GM12864 (cell line): ENCODE measurements at regions not wholly inside any gene's neighbourhood (a gene's known extent, or its start where the extent isn't known, plus 50 kb on each side); places are given as distances from the start of the nearest gene placed in this dataset.

Experiments
- DNase-seq: peaks from one replicate; pipeline ENCODE4 v3.0.0-alpha.2; 2011; ENCODE audit warnings: low read depth
- H3K4me3 ChIP-seq: 2 replicates; pipeline ENCODE4 v1.5.1; 2011; ENCODE audit warnings: mild to moderate bottlenecking, low read depth, low read length, control low read depth
- CTCF ChIP-seq: IDR thresholded peaks from 2 replicates; pipeline ENCODE4 v1.5.1; 2011; ENCODE audit warnings: low read depth, mild to moderate bottlenecking, moderate library complexity, low read length, control low read depth, inconsistent platforms; ENCODE audit errors: missing control alignments

DNA sequence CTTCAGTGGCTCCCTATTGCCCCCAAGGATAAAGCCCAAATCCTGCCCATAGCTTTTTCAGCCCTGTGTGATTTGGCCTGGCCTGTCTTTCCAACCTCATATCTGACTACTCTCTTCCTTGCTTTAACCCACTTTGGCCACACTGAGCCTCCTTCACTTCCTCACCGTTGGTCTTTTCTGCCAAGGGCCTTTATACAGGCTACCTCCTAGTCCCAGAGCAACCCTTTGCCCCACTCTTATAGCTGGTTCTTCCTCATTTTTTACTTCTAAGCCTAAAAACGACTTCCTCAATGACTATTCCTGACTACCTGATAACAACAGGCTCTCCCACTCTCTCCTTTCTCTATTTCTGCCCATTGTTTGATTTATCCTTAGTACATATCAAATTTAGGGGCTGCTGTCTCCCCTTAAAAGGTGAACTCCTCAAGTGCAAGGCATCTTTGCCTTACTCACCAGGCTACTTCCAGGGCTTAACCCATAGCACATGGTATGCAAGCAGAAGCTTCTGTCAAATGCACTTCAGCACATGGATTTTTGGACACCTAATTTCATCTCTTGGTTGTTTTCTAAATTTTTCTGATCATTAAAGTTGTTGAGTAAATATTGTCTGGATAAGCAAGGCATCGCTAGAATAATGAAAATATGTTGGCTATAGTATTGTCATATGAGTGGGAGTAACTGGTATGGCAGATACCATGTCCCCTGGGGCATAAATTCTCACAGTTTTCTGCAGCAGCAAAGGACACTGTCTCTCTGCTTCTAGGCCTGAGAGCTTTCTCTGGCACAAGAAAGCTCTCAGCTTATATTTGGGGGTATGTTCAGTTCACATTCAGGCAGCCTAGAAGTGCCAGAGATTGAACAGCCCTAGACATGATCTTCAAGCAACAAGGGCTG is 201.5 kb upstream of the GPR26 start:
- TF ChIP-seq CTCF: no peak
- no peak for DNase-seq

GRCh38 chr10:123470336-123470921 is 195.7 kb upstream of the GPR26 start:
- H3K4me3 ChIP-seq: no peak overlapping the region
- DNase-seq: no peak
- no peak for TF ChIP-seq CTCF

More for the DNA sequence above, 201.5 kb upstream of the GPR26 start:
- no peak overlapping the region for H3K4me3 ChIP-seq

DNA sequence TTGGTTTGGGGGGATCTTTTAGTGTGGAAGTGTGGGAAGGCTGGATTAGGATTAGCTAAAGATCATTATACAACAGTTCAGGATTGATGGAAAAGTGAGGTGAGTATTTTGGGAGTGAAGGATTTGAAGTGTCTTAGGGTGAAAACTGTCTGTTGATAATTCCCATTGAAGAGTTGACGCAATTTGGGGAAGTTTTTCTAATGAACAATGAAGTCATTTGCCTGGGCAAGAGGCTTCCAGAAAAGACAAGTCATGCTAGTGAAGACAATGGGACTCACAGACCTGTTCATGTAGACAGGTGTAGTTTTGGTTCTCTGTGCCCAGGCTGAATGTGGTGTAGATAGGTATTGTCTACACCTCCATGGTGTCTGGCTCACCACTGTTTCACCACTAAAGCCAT is 194.3 kb upstream of the GPR26 start:
- DNase-seq: no peak
- TF ChIP-seq CTCF: no peak
- no peak overlapping the region for H3K4me3 ChIP-seq

DNA sequence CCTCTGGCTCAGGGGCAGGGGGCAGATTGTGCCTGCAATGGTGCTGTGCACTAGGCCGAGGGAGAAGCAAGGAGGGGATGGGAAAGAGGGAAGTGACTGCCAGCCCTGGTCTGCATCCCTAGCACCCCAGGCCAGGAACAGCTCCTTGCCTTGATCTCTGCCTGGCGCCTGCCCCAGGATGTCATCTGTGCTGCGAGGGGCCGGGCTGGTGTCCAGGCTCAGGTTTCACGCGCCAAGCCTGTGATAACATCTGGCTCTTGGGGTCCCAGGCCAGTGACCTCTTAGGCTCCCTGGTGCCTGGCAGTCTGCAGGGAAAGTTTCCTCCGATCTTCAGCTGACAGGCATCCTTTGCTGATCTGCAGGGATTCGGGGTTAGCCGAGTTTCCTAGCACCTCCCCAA is 193.5 kb upstream of the GPR26 start:
- TF ChIP-seq CTCF: no peak
- H3K4me3 ChIP-seq: no peak overlapping the region
- DNase-seq: no peak

DNA sequence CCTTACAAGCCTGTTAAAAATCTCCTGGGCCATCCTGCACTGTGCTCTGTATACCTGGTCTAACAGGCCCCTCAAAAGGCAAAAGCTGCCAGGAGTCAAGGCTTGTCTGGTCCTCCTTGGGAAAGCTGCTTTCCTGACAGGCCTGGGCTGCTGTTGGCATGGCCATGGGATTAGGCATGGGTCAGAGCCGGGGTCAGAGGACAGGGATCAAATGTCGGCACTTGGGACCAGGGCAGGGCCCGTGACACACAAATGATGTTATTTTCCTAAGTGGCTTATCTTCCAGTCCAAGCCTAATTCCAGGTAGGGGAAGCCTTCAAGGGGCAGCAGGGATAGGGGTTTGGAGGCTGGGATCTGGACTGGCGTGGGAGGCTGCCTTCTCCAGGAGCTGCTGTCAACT is 191.5 kb upstream of the GPR26 start:
- TF ChIP-seq CTCF: no peak
- DNase-seq: no peak

GRCh38 chr10:123475466-123475865 is 190.7 kb upstream of the GPR26 start:
- DNase-seq: no peak
- no peak for TF ChIP-seq CTCF
- H3K4me3 ChIP-seq: no peak overlapping the region

More for the DNA sequence above, 191.5 kb upstream of the GPR26 start:
- no peak overlapping the region for H3K4me3 ChIP-seq

DNA sequence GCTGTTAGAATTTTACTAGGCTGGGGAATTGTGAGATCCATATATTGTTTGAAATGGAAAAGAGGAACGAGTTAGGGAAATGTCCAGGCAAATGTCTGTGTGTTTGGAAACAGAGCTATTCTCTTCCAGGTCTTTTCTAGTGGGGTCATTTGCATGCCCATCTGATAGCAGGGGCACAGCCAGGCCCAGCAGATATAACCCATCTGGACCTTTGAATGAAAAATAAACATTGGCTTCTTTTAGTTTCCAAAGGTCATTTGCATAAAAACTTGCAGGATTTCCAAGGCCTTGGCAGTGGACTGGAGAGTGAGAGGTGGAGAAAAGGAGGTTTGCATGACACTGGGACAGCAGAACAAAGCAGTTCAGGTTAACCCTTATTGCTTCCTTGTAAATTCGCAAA is 188.0 kb upstream of the GPR26 start:
- no peak for DNase-seq
- TF ChIP-seq CTCF: no peak
- no peak overlapping the region for H3K4me3 ChIP-seq
